Activated T-cell treated with anti-CD3 and anti-CD28 coated beads, Interleukin-2, amount 50 U/mL, for 24 hours (primary cell): ENCODE measurements at regions not wholly inside any gene's neighbourhood (a gene's known extent, or its start where the extent isn't known, plus 50 kb on each side); places are given as distances from the start of the nearest gene placed in this dataset.
"Not testable (repeated sequence)": the region's sequence is repeated elsewhere in the genome, so short reads cannot be mapped to it uniquely, and the experiment has no call there.

ENCODE experiments used
- DNase-seq: peaks from one replicate; pipeline ENCODE4 v3.0.0-alpha.2; 2020
- H3K27ac Mint-ChIP-seq: 2 replicates; pipeline ENCODE4 v1.8.0; 2020; ENCODE audit warnings: mild to moderate bottlenecking, mixed read lengths
- H3K27me3 Mint-ChIP-seq: 2 replicates; pipeline ENCODE4 v1.8.0; 2020; ENCODE audit warnings: mixed read lengths
- H3K36me3 Mint-ChIP-seq: 2 replicates; pipeline ENCODE4 v1.8.0; 2020; ENCODE audit warnings: low read depth, mixed read lengths
- H3K4me1 Mint-ChIP-seq: 2 replicates; pipeline ENCODE4 v1.8.0; 2020; ENCODE audit warnings: low read depth, mixed read lengths
- H3K4me3 Mint-ChIP-seq: 2 replicates; pipeline ENCODE4 v1.8.0; 2020; ENCODE audit warnings: mild to moderate bottlenecking, moderate library complexity, mixed read lengths
- H3K9me3 Mint-ChIP-seq: 2 replicates; pipeline ENCODE4 v1.8.0; 2020; ENCODE audit warnings: mixed read lengths

DNA sequence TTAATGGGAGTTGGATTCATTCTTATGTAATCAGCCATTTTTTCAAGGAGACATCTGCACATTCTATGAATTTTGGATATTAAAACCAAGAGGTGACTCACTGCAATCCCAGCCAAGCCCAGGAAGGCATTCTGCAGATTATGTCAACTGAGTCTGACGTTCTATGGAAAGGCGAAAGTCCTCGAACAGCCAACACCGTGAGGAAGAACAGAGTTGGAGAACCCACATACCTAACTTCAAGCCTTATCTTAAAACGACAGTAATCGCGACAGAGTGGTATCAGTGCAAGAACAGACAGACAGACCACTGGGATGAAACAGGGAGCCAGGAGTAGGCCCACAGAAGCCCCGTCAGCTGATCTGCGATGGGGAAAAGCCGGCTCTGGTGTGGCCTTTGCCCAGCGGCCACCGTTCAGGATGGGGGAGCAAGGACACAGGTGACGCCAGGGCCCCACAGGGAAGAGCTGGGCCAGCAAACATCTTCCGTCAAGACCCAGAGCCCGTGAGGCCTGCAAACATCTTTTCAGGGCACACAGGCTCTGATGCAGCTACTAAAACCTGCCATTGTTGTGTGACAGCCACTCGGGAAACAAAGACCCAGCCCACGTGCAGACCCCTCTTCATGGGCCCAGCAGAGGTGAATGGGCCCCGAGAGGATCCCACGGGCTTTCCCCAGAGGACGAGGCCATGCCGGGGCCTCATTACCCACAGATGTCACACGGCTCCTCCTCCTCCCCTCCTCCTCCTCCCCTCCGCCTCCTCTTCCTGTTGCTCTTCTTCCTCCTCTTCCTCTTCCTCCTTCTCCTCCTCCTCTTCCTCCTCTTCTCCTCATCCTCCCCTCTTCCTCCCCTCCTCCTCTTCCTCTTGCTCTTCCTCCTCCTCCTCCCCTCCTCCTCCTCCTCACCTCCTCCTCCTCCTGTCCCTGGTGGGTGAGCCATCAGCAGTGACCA, 277.6 kb downstream of the ADGRD1 start:
- Mint-ChIP-seq H3K4me3 (no peak overlapping the region), H3K36me3 (no peaks in the 10 kb centered on the region), H3K27ac (no peak overlapping the region), H3K9me3 (no peaks in the 10 kb centered on the region), H3K4me1 (peaks cover 4% of the 10 kb centered on the region), H3K27me3 (peaks cover 42% of the 10 kb centered on the region)
- no peak for DNase-seq

DNA sequence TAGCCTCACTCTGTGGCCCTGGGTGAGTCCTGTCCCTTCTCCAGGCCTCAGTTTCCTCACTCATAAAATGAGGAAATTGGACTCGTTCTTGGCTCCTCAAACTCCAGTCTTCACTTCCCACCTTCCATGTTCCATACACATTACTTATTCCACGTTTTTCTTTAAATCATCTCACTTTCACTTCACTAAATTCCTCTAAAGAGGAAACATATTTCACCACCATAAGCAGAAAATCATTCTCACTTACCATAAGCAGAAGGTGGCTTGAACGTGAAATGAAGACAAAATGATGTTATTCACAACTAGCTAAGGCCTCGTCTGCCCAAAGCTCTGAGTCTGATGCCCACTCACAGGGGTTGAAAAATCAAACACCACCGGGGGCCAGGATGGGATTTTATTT, 278.3 kb downstream of the ADGRD1 start:
- Mint-ChIP-seq H3K27ac (no peak overlapping the region), H3K27me3 (peaks cover 42% of the 10 kb centered on the region), H3K9me3 (no peaks in the 10 kb centered on the region), H3K4me1 (peaks cover 4% of the 10 kb centered on the region), H3K4me3 (no peak overlapping the region), H3K36me3 (no peaks in the 10 kb centered on the region)
- DNase-seq: no peak

DNA sequence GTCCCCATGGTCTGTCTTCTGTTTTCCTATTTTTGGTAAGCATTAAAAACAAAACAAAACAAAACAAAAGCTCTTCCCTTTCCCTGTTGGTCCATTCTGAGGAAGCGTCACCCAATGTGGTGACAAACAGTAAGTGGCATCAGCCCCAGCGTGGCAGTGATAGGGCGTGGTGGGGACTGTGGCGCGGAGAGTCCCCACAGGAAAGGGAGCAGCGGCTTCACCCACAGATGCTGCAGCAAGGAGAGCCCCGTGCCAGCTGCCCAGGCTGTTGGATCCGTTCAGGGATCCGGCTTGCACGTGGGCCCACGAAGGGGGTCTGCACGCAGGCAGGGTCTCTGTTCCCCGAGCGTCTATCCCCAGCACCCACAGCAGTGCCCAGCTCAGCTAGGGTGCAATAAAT, 279.2 kb downstream of the ADGRD1 start:
- peaks cover 38% of the 10 kb centered on the region for H3K27me3 Mint-ChIP-seq
- not testable (repeated sequence) for H3K9me3 Mint-ChIP-seq, H3K36me3 Mint-ChIP-seq, H3K4me1 Mint-ChIP-seq, DNase-seq, H3K27ac Mint-ChIP-seq, H3K4me3 Mint-ChIP-seq

DNA sequence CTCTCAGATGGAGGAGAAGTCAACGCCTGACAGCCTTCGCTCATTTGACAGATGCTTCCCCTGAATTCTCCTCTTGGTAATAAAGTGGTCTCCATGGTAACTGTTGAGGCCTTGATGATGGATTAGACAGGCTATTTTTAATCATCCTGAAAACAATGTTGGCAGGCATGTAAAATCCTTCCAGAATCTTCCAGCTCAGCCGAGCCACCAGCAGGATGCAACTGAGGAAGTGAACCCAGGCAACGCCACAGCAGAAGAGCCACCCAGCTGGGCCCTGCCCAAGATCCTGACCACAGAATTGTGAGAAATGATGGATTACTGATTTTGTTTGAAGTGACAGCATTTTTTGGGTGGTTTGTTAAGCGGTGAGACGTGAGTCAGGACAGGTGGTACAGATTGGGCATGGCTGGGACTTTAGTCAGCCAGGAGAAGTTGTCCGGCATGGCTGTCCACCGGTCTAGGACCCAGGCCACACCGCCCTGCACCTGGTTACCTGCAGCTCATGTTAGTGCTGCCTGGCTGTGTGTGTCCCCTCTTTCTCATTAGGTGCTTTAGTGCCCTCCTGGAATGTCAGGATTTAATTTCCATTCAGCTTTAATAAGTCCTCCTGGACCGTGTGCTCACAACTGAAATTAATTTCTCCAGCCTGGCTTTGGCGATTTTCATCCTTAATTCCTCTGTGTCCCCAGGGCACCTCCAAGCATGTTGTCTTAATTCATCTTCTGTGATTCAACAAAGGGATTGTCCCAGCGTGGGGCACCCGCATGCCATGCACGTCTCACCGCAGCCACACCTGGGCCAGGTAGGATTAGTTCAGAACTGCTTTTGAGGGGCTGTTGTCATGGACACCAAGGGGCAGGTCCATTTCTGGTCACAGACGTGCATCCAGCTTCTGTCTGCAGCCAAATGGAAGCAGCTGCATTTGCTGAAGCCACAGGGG, 280.4 kb downstream of the ADGRD1 start:
- not testable (repeated sequence) for DNase-seq, H3K9me3 Mint-ChIP-seq, H3K36me3 Mint-ChIP-seq, H3K4me1 Mint-ChIP-seq, H3K27ac Mint-ChIP-seq, H3K4me3 Mint-ChIP-seq
- H3K27me3 Mint-ChIP-seq: peaks cover 28% of the 10 kb centered on the region

DNA sequence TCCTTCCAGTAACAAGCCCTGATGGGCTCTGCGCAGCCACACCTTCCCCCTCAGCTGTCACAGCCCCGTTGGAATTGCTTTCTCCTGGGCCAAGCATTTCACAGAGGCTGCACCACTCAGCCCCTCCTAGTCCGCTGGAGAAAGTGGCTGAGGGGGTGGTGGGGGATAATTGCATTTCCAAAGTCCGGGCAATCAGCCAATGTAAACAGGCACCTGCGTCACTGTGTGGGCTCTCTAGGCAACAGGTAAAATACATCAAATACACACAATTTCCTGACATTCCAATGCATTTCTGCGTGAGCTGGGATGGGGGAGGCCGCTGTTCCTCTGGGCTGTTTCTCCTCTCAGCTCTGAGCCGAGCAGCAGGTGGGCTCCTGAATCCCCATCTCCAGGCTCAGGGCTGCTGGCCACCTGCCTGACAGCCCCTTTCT, 281.1 kb downstream of the ADGRD1 start:
- DNase-seq, H3K4me1 Mint-ChIP-seq, H3K36me3 Mint-ChIP-seq, H3K9me3 Mint-ChIP-seq, H3K4me3 Mint-ChIP-seq, H3K27ac Mint-ChIP-seq: not testable (repeated sequence)
- H3K27me3 Mint-ChIP-seq: peaks cover 20% of the 10 kb centered on the region

DNA sequence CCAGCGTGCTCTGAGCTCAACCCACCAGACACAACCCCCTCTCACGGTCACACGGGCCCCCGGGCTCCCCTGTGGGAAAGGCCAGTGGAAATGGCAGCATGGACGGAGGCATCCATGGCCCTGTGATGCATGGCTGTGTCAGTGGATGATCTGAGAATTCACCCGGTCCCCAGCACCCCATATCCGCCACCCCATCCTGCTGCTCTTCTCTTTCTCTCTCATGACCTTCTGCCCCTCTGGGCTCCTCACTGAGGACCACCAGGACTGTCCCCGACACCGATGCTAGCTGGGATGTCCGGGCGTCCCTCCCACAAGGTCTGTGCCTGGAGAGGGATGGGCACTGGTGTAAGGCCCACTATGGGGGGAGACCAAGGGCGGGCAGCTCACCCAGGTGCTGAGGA, 282.2 kb downstream of the ADGRD1 start:
- H3K4me1 Mint-ChIP-seq: peaks cover 6% of the 10 kb centered on the region
- H3K36me3 Mint-ChIP-seq: no peaks in the 10 kb centered on the region
- no peak overlapping the region for H3K27ac Mint-ChIP-seq
- H3K27me3 Mint-ChIP-seq: peaks cover 11% of the 10 kb centered on the region
- H3K4me3 Mint-ChIP-seq: no peak overlapping the region
- H3K9me3 Mint-ChIP-seq: no peaks in the 10 kb centered on the region
- DNase-seq: no peak

DNA sequence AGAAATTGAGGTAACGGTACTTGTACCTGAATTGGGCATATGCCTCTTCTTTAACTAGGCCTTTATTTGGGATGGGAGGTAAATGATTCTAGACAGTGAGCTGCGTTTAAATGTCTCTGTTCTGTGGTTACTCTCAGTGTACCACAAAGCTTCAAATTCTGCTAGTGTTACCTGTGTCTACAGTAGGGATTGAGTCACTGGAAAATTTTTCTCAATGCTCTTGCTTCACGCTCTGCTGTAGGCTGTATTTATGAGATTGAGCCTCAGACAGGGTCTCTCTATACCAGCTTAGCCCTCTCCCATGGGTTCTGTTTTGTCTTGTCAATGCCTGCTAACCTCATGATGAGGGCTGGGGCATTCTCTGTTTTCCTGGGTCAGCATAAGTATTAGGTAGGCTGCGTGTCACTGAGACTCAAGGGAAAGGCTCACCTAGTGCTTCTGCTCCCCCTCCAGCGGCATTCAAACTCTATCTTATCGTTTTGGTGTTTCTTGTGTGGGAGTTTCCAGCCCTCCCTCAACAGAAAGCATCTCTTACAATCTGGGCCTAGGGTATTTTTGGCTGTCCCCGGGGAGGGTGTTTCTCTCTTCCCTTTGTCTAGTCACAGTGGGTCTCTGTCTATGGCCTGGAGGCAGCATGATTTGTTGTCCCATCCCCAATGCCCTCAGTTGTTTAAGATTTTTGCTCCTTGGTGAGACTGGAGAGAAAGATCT, 285.8 kb downstream of the ADGRD1 start:
- Mint-ChIP-seq H3K9me3 (no peaks in the 10 kb centered on the region), H3K4me3 (no peak overlapping the region), H3K36me3 (no peaks in the 10 kb centered on the region), H3K27me3 (peaks cover 4% of the 10 kb centered on the region), H3K27ac (peak overlapping the region; percentile 27), H3K4me1 (peaks cover 6% of the 10 kb centered on the region)
- DNase-seq: no peak

DNA sequence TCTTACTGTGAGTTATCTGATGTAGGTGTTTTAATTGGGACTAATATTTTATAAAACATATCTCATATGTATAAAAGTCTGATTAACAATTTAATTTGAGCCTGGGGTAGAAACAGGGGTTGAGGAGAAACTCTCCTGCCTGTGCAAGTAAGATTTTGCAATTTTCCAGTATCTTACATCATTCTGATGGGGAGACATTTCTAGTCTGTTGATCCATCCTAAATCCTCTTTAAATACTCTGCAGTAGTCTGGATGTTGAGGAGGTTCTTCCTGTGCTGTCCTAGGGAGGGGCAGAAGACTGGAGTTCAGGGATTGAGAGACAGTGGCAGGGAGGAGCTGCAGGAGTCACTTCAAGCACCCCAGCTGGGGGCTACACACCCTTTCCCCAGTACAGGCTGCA, 287.8 kb downstream of the ADGRD1 start:
- H3K27me3 Mint-ChIP-seq: no peaks in the 10 kb centered on the region
- no peak for DNase-seq

DNA sequence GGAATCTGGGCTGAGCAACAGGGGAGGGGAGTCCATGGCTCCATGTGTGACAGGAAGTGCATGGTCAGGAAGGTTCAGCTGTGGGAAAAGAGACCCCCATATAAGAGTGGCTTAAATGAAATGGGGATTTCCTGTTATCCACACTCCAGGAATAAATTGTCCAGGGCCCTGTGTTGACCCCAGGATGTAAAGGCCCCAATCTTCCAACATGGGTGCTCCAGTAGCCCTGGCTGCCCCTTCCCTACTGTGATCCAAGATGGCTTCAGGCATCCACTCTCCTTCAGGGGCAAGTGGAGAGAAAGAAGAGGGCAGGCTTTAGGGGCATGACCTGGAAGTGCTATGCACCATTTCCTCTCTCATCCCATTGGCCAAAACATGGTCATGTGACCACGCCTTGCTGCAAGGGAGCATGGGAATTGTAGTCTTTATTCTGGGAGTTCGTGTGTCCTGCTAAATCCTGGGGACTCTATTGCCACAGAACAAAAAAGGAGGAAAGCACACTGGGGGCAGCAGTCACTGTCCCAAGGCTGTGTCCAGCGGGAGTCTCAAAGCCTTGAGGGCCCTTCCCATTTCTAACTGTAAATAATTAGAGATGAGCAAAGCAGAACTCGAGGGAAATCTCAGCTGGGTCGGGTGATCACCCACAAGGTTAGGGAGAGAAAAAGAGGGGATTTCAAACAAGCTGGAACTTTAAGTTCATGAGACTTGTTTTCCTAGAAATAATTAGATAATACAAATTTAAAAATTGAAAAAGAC, 289.2 kb downstream of the ADGRD1 start:
- H3K4me1 Mint-ChIP-seq: peaks cover 6% of the 10 kb centered on the region
- peaks cover 6% of the 10 kb centered on the region for H3K27me3 Mint-ChIP-seq
- H3K36me3 Mint-ChIP-seq: no peaks in the 10 kb centered on the region
- H3K27ac Mint-ChIP-seq: no peak overlapping the region
- DNase-seq: no peak
- H3K4me3 Mint-ChIP-seq: no peak overlapping the region
- no peaks in the 10 kb centered on the region for H3K9me3 Mint-ChIP-seq

More for the DNA sequence above, 287.8 kb downstream of the ADGRD1 start:
- no peaks in the 10 kb centered on the region for H3K36me3 Mint-ChIP-seq
- peaks cover 6% of the 10 kb centered on the region for H3K4me1 Mint-ChIP-seq
- no peaks in the 10 kb centered on the region for H3K9me3 Mint-ChIP-seq
- no peak overlapping the region for H3K4me3 Mint-ChIP-seq
- no peak overlapping the region for H3K27ac Mint-ChIP-seq

DNA sequence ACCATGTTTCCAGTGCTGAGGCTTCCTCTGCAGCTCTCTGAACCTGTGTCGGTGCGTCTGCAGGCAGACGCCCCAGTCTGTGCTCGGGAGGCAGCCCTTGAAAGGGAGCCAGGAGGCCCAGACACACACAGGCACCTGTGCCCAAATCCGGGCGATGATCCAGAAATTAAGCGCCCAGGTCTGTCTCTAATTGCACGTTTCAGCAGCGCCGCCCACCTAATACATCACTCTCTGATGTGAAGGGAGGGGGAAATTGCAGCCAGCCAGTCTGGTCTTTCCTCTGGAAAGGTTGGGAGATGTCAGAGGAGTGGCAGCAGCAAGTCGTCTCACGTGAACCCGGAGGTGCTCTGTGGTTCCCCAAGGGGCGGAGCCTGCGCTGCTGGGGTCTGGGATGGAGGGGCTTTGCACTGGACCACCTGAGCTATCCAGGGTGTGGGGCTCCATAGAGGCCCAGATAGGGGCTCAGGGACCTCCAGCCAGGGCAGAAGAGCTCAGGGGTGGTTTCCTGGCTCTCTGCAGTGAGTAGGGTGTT, 290.5 kb downstream of the ADGRD1 start:
- not testable (repeated sequence) for H3K27me3 Mint-ChIP-seq, DNase-seq, H3K27ac Mint-ChIP-seq, H3K36me3 Mint-ChIP-seq, H3K4me3 Mint-ChIP-seq, H3K9me3 Mint-ChIP-seq, H3K4me1 Mint-ChIP-seq

DNA sequence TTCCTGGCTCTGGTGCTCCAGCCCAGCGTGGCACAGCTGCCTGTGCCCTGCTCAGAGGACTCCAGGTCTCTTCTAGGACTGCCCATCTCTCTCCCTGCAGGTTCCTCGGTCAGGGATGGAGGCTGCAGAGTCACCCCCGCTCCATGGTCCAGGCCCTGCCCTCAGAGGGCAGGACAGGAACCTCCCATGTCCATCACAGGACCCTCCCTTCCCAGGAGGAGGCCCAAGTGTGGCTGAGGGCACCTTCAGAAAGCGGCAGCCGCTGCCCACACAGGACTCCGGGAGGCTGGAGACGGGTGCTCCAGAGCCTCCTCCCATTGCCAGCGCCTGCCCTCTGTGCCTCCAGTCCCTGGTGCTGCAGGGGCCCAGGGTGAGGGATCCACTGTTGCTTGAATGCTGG, 291.5 kb downstream of the ADGRD1 start:
- H3K9me3 Mint-ChIP-seq, H3K27ac Mint-ChIP-seq, H3K27me3 Mint-ChIP-seq, DNase-seq, H3K4me3 Mint-ChIP-seq, H3K36me3 Mint-ChIP-seq, H3K4me1 Mint-ChIP-seq: not testable (repeated sequence)

DNA sequence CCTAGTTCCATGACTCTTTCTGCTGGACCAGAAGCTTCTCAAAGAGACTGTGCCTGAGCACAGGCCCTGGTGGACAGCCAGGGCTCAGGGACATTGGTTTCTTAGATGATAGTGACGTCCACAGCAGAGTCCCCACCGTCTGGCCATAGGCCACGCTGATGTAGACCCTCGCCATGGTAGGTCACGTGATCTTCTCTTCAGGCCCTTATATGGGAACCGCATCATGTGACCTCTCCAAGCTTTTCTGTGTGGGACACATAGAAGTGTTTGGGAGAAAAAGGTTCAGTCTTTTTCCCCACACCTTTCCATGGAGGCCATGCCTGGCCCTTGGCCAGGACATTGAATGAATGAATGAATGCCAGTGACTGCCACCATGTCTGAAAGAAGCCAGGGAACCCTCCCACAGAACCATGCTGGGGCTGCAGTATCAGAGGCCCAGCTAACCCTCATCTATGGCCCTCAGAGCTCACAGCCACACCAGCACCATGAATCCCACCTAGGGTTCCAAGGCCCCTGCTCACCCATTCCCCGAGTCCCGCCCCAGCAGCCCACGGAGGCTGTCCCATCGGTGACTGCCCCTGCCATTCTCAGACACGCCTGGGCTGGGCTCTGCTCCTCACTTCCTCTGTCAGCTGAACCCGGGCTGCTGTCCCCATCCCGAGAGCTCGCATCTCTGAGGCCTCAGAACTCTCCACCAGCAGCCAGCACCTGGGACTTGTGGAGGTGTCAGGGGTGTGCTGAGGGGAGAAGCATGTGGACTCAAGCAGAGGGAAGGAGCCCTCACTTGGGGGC, 292.1 kb downstream of the ADGRD1 start:
- no peak overlapping the region for H3K4me3 Mint-ChIP-seq
- peaks cover 8% of the 10 kb centered on the region for H3K27me3 Mint-ChIP-seq
- no peaks in the 10 kb centered on the region for H3K4me1 Mint-ChIP-seq
- no peak for DNase-seq
- H3K36me3 Mint-ChIP-seq: no peaks in the 10 kb centered on the region
- H3K27ac Mint-ChIP-seq: no peak overlapping the region
- no peaks in the 10 kb centered on the region for H3K9me3 Mint-ChIP-seq

DNA sequence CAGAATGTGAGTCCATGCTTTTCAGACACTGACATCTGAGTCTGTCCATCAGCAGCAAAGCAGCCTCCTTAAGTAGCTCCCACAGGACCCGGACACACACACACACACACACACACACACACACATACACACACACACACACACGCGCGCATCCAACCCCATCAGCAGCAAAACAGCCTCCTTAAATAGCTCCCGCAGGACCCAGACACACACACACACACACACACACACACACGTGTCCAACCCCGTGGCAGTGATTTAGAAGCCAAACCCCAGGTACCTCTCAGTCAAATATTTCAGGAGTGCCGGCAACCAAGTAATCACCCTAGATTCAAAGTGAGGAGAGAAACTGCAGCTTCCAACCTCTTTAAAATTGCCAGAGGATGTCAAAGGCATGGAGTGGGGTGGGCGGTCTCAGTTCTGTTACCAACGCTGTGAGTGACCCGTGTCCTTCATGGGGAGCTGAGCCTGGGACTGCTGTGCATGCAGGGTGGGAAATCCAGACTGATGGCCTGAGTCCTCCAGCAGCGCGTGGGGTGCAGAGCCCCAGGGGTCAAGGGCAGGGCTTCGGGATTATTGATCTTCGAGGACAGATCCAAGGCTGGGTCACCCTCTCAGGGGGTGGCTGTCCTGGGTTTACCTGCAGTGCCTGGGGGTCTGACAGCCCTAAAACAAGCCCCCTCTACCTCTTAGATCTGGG, 293.5 kb downstream of the ADGRD1 start:
- not testable (repeated sequence) for H3K9me3 Mint-ChIP-seq, DNase-seq, H3K4me3 Mint-ChIP-seq, H3K36me3 Mint-ChIP-seq, H3K27me3 Mint-ChIP-seq, H3K4me1 Mint-ChIP-seq, H3K27ac Mint-ChIP-seq
